GM12891 (cell line): ENCODE measurements at regions not wholly inside any gene's neighbourhood (a gene's known extent, or its start where the extent isn't known, plus 50 kb on each side); places are given as distances from the start of the nearest gene placed in this dataset.

Source experiments
- POLR2A ChIP-seq: IDR thresholded peaks from 2 replicates; pipeline ENCODE4 v1.6.1; 2011; ENCODE audit warnings: low read depth, low read length, control low read depth
- POLR2AphosphoS5 ChIP-seq: IDR thresholded peaks from 2 replicates; pipeline ENCODE4 v1.6.1; 2011; ENCODE audit warnings: low read depth, low read length, control low read depth
- POU2F2 ChIP-seq: IDR thresholded peaks from 2 replicates; pipeline ENCODE4 v1.6.1; 2011; ENCODE audit warnings: low read depth, mild to moderate bottlenecking, control low read depth, low read length, moderate library complexity
- TAF1 ChIP-seq: IDR thresholded peaks from 2 replicates; pipeline ENCODE4 v1.6.1; 2011; ENCODE audit warnings: low read depth, low read length, control low read depth

DNA sequence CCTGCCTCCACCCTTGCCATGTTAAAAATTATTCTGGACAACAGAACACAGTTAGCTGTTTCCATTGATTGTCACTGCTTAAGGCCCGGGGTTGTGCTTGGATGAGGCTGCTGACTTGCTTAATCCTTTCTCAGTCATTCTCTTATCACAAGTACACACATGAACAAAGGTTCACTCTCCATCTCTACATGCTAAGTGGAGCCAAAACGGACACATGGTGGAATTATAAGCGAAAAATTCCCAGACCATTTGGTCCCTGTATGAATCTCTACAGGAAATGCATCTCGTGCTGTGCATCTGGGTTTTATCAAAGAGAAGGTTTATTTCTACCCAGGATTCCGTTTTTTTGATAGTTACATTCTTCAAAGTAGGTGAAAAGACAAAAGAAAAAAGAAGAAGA, 177.5 kb upstream of the ETAA1 start:
- no peak for TF ChIP-seq POLR2AphosphoS5
- no peak for TF ChIP-seq POLR2A
- TF ChIP-seq POU2F2, result no peak
- TF ChIP-seq TAF1, result no peak
